ENCODE measurements at regions not wholly inside any gene's neighbourhood (a gene's known extent, or its start where the extent isn't known, plus 50 kb on each side); places are given as distances from the start of the nearest gene placed in this dataset.

- no peak overlapping the region for H3K27ac ChIP-seq (ENCODE audit: low read depth, low read length)
- peaks cover 4 to 7% of the 10 kb centered on the region in 2 experiments; a peak in 3 of 4 replicates for H3K4me1 ChIP-seq (ENCODE audit: control insufficient read depth in 1 of 2, insufficient read depth in 2 of 2, low read length in 2 of 2)
- no peak overlapping the region for H3K9ac ChIP-seq (ENCODE audit: low read length)
- no peaks in the 10 kb centered on the region for H3K9me3 ChIP-seq (ENCODE audit: control insufficient read depth in 1 of 2, insufficient read depth in 1 of 2, low read depth in 1 of 2, low read length in 2 of 2)
- ChIA-PET RAD21 (ENCODE audit: low non-redundant PET in 1 of 2, low total read pairs in 2 of 2, uncharacterized antibody in 2 of 2, unreplicated experiment in 2 of 2) (no interaction called here), CTCF (no interaction called here), POLR2A (no interaction called here)
- H2AFZ ChIP-seq (ENCODE audit: low read depth, low read length, poor library complexity, severe bottlenecking) = no peak overlapping the region
- BruUV-seq (replicated peaks) = no TSS peak
- intact Hi-C loops (cut with micrococcal nuclease) = no loop called here
- H3K4me2 ChIP-seq (ENCODE audit: low read length) = no peak overlapping the region
- no peaks in the 10 kb centered on the region for H3K79me2 ChIP-seq (ENCODE audit: insufficient read depth, low read length)
- DNase-seq (ENCODE audit: low read depth, low spot score) = no peak
- H4K20me1 ChIP-seq (ENCODE audit: insufficient read depth) = no peaks in the 10 kb centered on the region
- no peak for TF ChIP-seq EZH2 (IDR thresholded peaks at IDR 0.05)
- TF ChIP-seq ZFX (IDR thresholded peaks at IDR 0.05) = no peak
- no peak for TF ChIP-seq SRF (IDR thresholded peaks at IDR 0.05; ENCODE audit: low read depth)
- TF ChIP-seq, protein P1, sequence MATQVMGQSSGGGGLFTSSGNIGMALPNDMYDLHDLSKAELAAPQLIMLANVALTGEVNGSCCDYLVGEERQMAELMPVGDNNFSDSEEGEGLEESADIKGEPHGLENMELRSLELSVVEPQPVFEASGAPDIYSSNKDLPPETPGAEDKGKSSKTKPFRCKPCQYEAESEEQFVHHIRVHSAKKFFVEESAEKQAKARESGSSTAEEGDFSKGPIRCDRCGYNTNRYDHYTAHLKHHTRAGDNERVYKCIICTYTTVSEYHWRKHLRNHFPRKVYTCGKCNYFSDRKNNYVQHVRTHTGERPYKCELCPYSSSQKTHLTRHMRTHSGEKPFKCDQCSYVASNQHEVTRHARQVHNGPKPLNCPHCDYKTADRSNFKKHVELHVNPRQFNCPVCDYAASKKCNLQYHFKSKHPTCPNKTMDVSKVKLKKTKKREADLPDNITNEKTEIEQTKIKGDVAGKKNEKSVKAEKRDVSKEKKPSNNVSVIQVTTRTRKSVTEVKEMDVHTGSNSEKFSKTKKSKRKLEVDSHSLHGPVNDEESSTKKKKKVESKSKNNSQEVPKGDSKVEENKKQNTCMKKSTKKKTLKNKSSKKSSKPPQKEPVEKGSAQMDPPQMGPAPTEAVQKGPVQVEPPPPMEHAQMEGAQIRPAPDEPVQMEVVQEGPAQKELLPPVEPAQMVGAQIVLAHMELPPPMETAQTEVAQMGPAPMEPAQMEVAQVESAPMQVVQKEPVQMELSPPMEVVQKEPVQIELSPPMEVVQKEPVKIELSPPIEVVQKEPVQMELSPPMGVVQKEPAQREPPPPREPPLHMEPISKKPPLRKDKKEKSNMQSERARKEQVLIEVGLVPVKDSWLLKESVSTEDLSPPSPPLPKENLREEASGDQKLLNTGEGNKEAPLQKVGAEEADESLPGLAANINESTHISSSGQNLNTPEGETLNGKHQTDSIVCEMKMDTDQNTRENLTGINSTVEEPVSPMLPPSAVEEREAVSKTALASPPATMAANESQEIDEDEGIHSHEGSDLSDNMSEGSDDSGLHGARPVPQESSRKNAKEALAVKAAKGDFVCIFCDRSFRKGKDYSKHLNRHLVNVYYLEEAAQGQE (IDR thresholded peaks at IDR 0.05; ENCODE audit: low read depth) = no peak
- no peak for TF ChIP-seq POLR2A (IDR thresholded peaks at IDR 0.05; ENCODE audit: borderline replicate concordance, extremely low read depth, insufficient read depth, insufficient read length)
- no peaks in the 10 kb centered on the region for H3K27me3 ChIP-seq (ENCODE audit: insufficient read depth, low read length)
- H3K36me3 ChIP-seq (ENCODE audit: control insufficient read depth in 1 of 2, insufficient read depth in 2 of 2, low read length in 2 of 2) = no peaks in the 10 kb centered on the region
- no peaks in the 10 kb centered on the region for H3K9me2 ChIP-seq (ENCODE audit: insufficient read depth)
- no peak overlapping the region for H3K4me3 ChIP-seq (replicated peaks in 1 of 2; ENCODE audit: low read depth in 1 of 2, low read length in 2 of 2)
- no peak for ATAC-seq
Observed at GRCh38 chr1:234549447-234550021, 60.4 kb downstream of the IRF2BP2 start.
